CD8-positive, alpha-beta memory T cell (primary cell): ENCODE measurements at regions not wholly inside any gene's neighbourhood (a gene's known extent, or its start where the extent isn't known, plus 50 kb on each side); places are given as distances from the start of the nearest gene placed in this dataset.

ENCODE experiments used
- CTCF ChIA-PET: fragments of 350-600 bp; sonication (Branson Sonifier 250); formaldehyde crosslinking; loops from one replicate; lab custom pipeline; 2021; ENCODE audit warnings: antibody characterized with exemption; lab: Charles Lee
- POLR2A ChIA-PET: fragments of 350-600 bp; sonication (Branson Sonifier 250); formaldehyde crosslinking; loops from one replicate; lab custom pipeline; 2021; ENCODE audit warnings: antibody characterized with exemption; lab: Charles Lee
- DNase-seq, 5 donors: peaks; one replicate each; pipeline versions ENCODE4 v3.0.0 to v3.0.0-alpha.2; 2020 to 2022; ENCODE audit warnings: mixed read lengths in 1 of 5
- H3K27ac ChIP-seq: one replicate; pipeline ENCODE4 v1.7.0; 2013; ENCODE audit warnings: low read depth, mild to moderate bottlenecking, low read length, moderate library complexity
- H3K27me3 ChIP-seq: 2 replicates; pipeline ENCODE4 v1.7.0; 2013; ENCODE audit warnings: low read length, mild to moderate bottlenecking; ENCODE audit not compliant: insufficient read depth, poor library complexity, severe bottlenecking
- H3K36me3 ChIP-seq: 2 replicates; pipeline ENCODE4 v1.7.0; 2013; ENCODE audit warnings: mild to moderate bottlenecking, low read length, moderate library complexity; ENCODE audit not compliant: insufficient read depth
- H3K4me1 ChIP-seq: 2 replicates; pipeline ENCODE4 v1.7.0; 2013; ENCODE audit warnings: mild to moderate bottlenecking, low read length, moderate library complexity; ENCODE audit not compliant: insufficient read depth
- H3K4me3 ChIP-seq: 2 replicates; pipeline ENCODE4 v1.7.0; 2013; ENCODE audit warnings: mild to moderate bottlenecking, low read length
- H3K9me3 ChIP-seq: 2 replicates; pipeline ENCODE4 v1.7.0; 2013; ENCODE audit warnings: mild to moderate bottlenecking, low read length
- H3K27ac Mint-ChIP-seq, 8 donors: one replicate each; pipeline ENCODE4 v1.8.0; 2020 to 2021; ENCODE audit warnings: mixed read lengths in 8 of 8, mild to moderate bottlenecking in 6 of 8, inconsistent platforms in 3 of 8, moderate library complexity in 3 of 8
- H3K27me3 Mint-ChIP-seq, 2 donors: one replicate each; pipeline ENCODE4 v1.8.0; 2020 to 2021; ENCODE audit warnings: mixed read lengths in 2 of 2, mild to moderate bottlenecking in 1 of 2, moderate library complexity in 1 of 2
- H3K36me3 Mint-ChIP-seq, 3 donors: one replicate each; pipeline ENCODE4 v1.8.0; 2020 to 2021; ENCODE audit warnings: mixed read lengths in 3 of 3, inconsistent platforms in 1 of 3, mild to moderate bottlenecking in 1 of 3
- H3K4me1 Mint-ChIP-seq, 3 donors: one replicate each; pipeline ENCODE4 v1.8.0; 2020 to 2021; ENCODE audit warnings: mixed read lengths in 3 of 3, inconsistent platforms in 1 of 3, mild to moderate bottlenecking in 1 of 3
- H3K4me3 Mint-ChIP-seq, 7 donors: one replicate each; pipeline ENCODE4 v1.8.0; 2020 to 2021; ENCODE audit warnings: mixed read lengths in 7 of 7, mild to moderate bottlenecking in 6 of 7, moderate library complexity in 4 of 7, inconsistent platforms in 2 of 7
- H3K9me3 Mint-ChIP-seq, 5 donors: one replicate each; pipeline ENCODE4 v1.8.0; 2020 to 2022; ENCODE audit warnings: mixed read lengths in 5 of 5, mild to moderate bottlenecking in 3 of 5, moderate library complexity in 2 of 5, inconsistent platforms in 1 of 5

- H3K36me3 Mint-ChIP-seq = no peaks in the 10 kb centered on the region
- ChIA-PET POLR2A (no interaction called here), CTCF (no interaction called here)
- H3K27ac ChIP-seq = no peak overlapping the region
- no peak for DNase-seq
- H3K36me3 ChIP-seq = no peaks in the 10 kb centered on the region
- H3K9me3 Mint-ChIP-seq = peaks cover 0 to 2% (median 0%) of the 10 kb centered on the region in 5 donors
- no peak overlapping the region for H3K4me3 ChIP-seq
- no peaks in the 10 kb centered on the region for H3K4me1 Mint-ChIP-seq
- H3K4me3 Mint-ChIP-seq = no peak overlapping the region
- H3K27me3 ChIP-seq = no peaks in the 10 kb centered on the region
- H3K27ac Mint-ChIP-seq = no peak overlapping the region
- H3K9me3 ChIP-seq = no peaks in the 10 kb centered on the region
- no peaks in the 10 kb centered on the region for H3K4me1 ChIP-seq
- H3K27me3 Mint-ChIP-seq = no peaks in the 10 kb centered on the region
These were observed 338.1 kb downstream of the RPRM start for GRCh38 chr2:153140498-153140897.

- H3K4me1 Mint-ChIP-seq = no peaks in the 10 kb centered on the region
- no peak overlapping the region for H3K27ac Mint-ChIP-seq
- ChIA-PET POLR2A (no interaction called here), CTCF (no interaction called here)
- no peak overlapping the region for H3K27ac ChIP-seq
- no peaks in the 10 kb centered on the region for H3K27me3 Mint-ChIP-seq
- H3K27me3 ChIP-seq = no peaks in the 10 kb centered on the region
- H3K36me3 ChIP-seq = no peaks in the 10 kb centered on the region
- H3K4me1 ChIP-seq = no peaks in the 10 kb centered on the region
- peaks cover 0 to 2% (median 0%) of the 10 kb centered on the region in 5 donors for H3K9me3 Mint-ChIP-seq
- H3K4me3 Mint-ChIP-seq = no peak overlapping the region
- H3K36me3 Mint-ChIP-seq = no peaks in the 10 kb centered on the region
- DNase-seq = no peak
- H3K9me3 ChIP-seq = no peaks in the 10 kb centered on the region
- no peak overlapping the region for H3K4me3 ChIP-seq
These were observed 339.7 kb downstream of the RPRM start for GRCh38 chr2:153138651-153139375.

- H3K4me1 ChIP-seq = no peaks in the 10 kb centered on the region
- H3K4me3 Mint-ChIP-seq = no peak overlapping the region
- H3K9me3 Mint-ChIP-seq = peaks cover 0 to 2% (median 0%) of the 10 kb centered on the region in 5 donors
- DNase-seq = no peak
- ChIA-PET CTCF (no interaction called here), POLR2A (no interaction called here)
- H3K27me3 Mint-ChIP-seq = no peaks in the 10 kb centered on the region
- no peak overlapping the region for H3K4me3 ChIP-seq
- no peak overlapping the region for H3K27ac ChIP-seq
- no peak overlapping the region for H3K27ac Mint-ChIP-seq
- H3K4me1 Mint-ChIP-seq = no peaks in the 10 kb centered on the region
- no peaks in the 10 kb centered on the region for H3K36me3 Mint-ChIP-seq
- no peaks in the 10 kb centered on the region for H3K36me3 ChIP-seq
- no peaks in the 10 kb centered on the region for H3K9me3 ChIP-seq
- H3K27me3 ChIP-seq = no peaks in the 10 kb centered on the region
These were observed 342.3 kb downstream of the RPRM start for GRCh38 chr2:153136216-153136615.

- no peak overlapping the region for H3K27ac Mint-ChIP-seq
- H3K4me1 Mint-ChIP-seq = no peaks in the 10 kb centered on the region
- H3K4me3 ChIP-seq = no peak overlapping the region
- no peaks in the 10 kb centered on the region for H3K36me3 Mint-ChIP-seq
- H3K4me3 Mint-ChIP-seq = no peak overlapping the region
- H3K9me3 ChIP-seq = no peaks in the 10 kb centered on the region
- no peaks in the 10 kb centered on the region for H3K36me3 ChIP-seq
- ChIA-PET CTCF (no interaction called here), POLR2A (no interaction called here)
- no peaks in the 10 kb centered on the region for H3K27me3 ChIP-seq
- no peaks in the 10 kb centered on the region for H3K4me1 ChIP-seq
- peaks cover 0 to 2% (median 0%) of the 10 kb centered on the region in 5 donors for H3K9me3 Mint-ChIP-seq
- H3K27ac ChIP-seq = no peak overlapping the region
- no peak for DNase-seq
- no peaks in the 10 kb centered on the region for H3K27me3 Mint-ChIP-seq
These were observed 343.8 kb downstream of the RPRM start for GRCh38 chr2:153134725-153135124.

- no peak overlapping the region for H3K4me3 ChIP-seq
- Mint-ChIP-seq H3K27me3 (no peaks in the 10 kb centered on the region), H3K4me1 (no peaks in the 10 kb centered on the region), H3K4me3 (no peak overlapping the region), H3K36me3 (no peaks in the 10 kb centered on the region), H3K27ac (no peak overlapping the region), H3K9me3 (peaks cover 0 to 2% (median 0%) of the 10 kb centered on the region in 5 donors)
- POLR2A ChIA-PET = no interaction called here
- H3K27ac ChIP-seq = no peak overlapping the region
- no peaks in the 10 kb centered on the region for H3K4me1 ChIP-seq
- H3K27me3 ChIP-seq = no peaks in the 10 kb centered on the region
- H3K9me3 ChIP-seq = no peaks in the 10 kb centered on the region
- H3K36me3 ChIP-seq = no peaks in the 10 kb centered on the region
- CTCF ChIA-PET = no interaction called here
- DNase-seq = no peak
These were observed 344.8 kb downstream of the RPRM start for GRCh38 chr2:153133716-153134115.

- no peaks in the 10 kb centered on the region for H3K36me3 Mint-ChIP-seq
- H3K9me3 ChIP-seq = no peaks in the 10 kb centered on the region
- H3K4me1 Mint-ChIP-seq = no peaks in the 10 kb centered on the region
- H3K9me3 Mint-ChIP-seq = peaks cover 0 to 2% (median 0%) of the 10 kb centered on the region in 5 donors
- H3K27ac Mint-ChIP-seq = no peak overlapping the region
- H3K27me3 Mint-ChIP-seq = no peaks in the 10 kb centered on the region
- no peaks in the 10 kb centered on the region for H3K4me1 ChIP-seq
- no peaks in the 10 kb centered on the region for H3K36me3 ChIP-seq
- no peak overlapping the region for H3K4me3 Mint-ChIP-seq
- POLR2A ChIA-PET = no interaction called here
- no peaks in the 10 kb centered on the region for H3K27me3 ChIP-seq
- H3K27ac ChIP-seq = no peak overlapping the region
- DNase-seq = no peak
- no peak overlapping the region for H3K4me3 ChIP-seq
- CTCF ChIA-PET = no interaction called here
These were observed 346.1 kb downstream of the RPRM start for GRCh38 chr2:153132418-153132817.

GRCh38 chr2:153115141-153115540 is 363.4 kb downstream of the RPRM start:
- Histone ChIP-seq H3K27me3 (no peaks in the 10 kb centered on the region), H3K36me3 (no peaks in the 10 kb centered on the region), H3K4me3 (no peak overlapping the region), H3K4me1 (no peaks in the 10 kb centered on the region), H3K9me3 (no peaks in the 10 kb centered on the region), H3K27ac (no peak overlapping the region)
- ChIA-PET POLR2A (no interaction called here), CTCF (no interaction called here)
- Mint-ChIP-seq H3K27ac (no peak overlapping the region), H3K9me3 (no peaks in the 10 kb centered on the region), H3K4me3 (no peak overlapping the region), H3K4me1 (no peaks in the 10 kb centered on the region), H3K27me3 (no peaks in the 10 kb centered on the region), H3K36me3 (no peaks in the 10 kb centered on the region)
- DNase-seq = no peak

GRCh38 chr2:153110486-153110885 is 368.1 kb downstream of the RPRM start:
- CTCF ChIA-PET = no interaction called here
- H3K4me1 ChIP-seq = no peaks in the 10 kb centered on the region
- Mint-ChIP-seq H3K9me3 (no peaks in the 10 kb centered on the region), H3K36me3 (no peaks in the 10 kb centered on the region), H3K4me1 (peaks cover 9 to 19% (median 18%) of the 10 kb centered on the region in 3 donors), H3K27ac (no peak overlapping the region), H3K27me3 (no peaks in the 10 kb centered on the region), H3K4me3 (no peak overlapping the region)
- no peaks in the 10 kb centered on the region for H3K36me3 ChIP-seq
- no peaks in the 10 kb centered on the region for H3K9me3 ChIP-seq
- H3K4me3 ChIP-seq = no peak overlapping the region
- no peak for DNase-seq
- H3K27ac ChIP-seq = no peak overlapping the region
- H3K27me3 ChIP-seq = no peaks in the 10 kb centered on the region
- POLR2A ChIA-PET = no interaction called here
